ENCODE measurements at regions not wholly inside any gene's neighbourhood (a gene's known extent, or its start where the extent isn't known, plus 50 kb on each side); places are given as distances from the start of the nearest gene placed in this dataset.
A peak's percentile ranks its signal among the peaks of the same experiment; 100 is the strongest.

- DNase-seq, result no peak
- Histone ChIP-seq H3K36me3 (no peaks in the 10 kb centered on the region), H3K27me3 (0 out of 2 replicates have a peak, but pooled peaks cover 2% of the 10 kb centered on the region), H3K4me3 (no peak overlapping the region), H3K9me3 (no peaks in the 10 kb centered on the region)
These were observed 350.2 kb downstream of the DTWD2 start for GRCh38 chr5:118637947-118638670.

DNA sequence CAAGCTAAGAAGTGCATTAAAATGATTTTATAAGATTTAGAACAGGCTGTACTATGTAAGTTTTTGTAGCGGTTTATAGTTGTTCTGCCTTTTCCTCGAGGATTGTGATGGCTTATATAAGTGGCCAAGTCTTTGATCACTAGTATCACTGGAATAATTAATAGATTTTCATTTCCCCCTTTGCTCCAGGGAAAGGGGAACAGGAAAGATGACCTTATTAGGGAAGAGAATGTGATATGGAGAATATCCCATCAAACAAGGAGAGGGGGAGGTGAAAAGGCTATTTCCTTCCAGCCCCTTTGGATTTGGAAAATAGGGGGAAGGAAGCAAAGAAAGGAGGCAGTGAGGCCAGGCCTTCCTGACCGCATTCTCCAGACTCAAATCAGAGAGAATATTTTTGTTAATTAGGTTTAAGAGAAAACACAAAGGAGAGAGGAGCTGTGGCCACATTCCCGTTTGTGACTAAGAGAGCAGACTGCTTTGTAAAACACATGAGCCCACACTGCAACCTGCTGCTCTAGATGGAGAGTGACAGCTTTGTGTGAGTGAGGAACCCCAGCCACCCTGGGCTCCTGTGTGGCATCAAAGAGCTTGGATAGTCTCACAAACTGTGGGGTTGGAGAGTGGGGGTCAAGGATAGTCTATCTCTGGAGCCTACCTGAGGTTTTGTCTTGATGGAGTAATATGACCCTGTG lies 359.5 kb downstream of the DTWD2 start:
- no peaks in the 10 kb centered on the region for H3K9me3 ChIP-seq
- DNase-seq, result no peak
- H3K27me3 ChIP-seq, result no peaks in the 10 kb centered on the region
- no peak overlapping the region for H3K4me3 ChIP-seq
- no peaks in the 10 kb centered on the region for H3K36me3 ChIP-seq

DNA sequence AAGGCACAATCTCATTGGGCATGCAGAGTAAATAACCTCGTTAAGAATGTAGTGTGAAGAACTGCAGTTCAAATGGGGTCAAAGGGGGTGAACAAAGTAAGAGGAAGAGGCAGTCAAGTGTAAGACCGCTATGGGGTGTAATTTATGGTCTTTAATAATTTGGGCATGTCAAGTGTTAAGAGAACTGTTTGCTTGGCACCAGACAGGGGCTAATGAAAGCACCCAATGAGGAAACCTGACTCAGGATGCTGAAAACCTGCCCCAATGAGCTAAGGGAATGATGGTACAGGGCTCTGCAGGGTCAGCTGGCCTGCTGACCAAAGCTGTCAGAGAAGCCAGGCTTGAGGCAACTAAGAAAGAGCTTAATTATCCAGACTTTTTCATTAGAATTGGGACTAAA lies 368.1 kb downstream of the DTWD2 start:
- Histone ChIP-seq H3K36me3 (no peaks in the 10 kb centered on the region), H3K27me3 (no peaks in the 10 kb centered on the region), H3K4me3 (no peak overlapping the region), H3K9me3 (no peaks in the 10 kb centered on the region)
- DNase-seq, result no peak

DNA sequence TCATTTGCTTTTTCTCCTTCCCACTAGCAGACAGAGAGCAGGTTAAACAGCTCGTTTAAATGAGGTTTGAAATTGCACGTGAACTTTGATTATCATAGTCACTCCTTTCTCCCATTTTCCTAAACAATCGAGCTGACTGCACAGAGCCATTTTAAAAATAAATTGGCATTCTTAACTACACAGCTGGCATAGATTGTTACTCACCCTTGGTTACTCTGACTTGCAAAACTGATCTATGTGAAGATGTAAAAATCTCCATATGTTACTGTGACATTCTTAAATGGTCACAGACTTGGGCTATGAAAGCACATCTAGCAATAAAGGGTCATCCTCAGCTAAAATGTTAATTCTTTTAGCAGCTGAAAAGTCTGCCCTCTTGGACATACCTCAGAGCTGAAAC lies 368.5 kb downstream of the DTWD2 start:
- Histone ChIP-seq H3K9me3 (no peaks in the 10 kb centered on the region), H3K4me3 (no peak overlapping the region), H3K36me3 (no peaks in the 10 kb centered on the region), H3K27me3 (no peaks in the 10 kb centered on the region)
- DNase-seq, result no peak

DNA sequence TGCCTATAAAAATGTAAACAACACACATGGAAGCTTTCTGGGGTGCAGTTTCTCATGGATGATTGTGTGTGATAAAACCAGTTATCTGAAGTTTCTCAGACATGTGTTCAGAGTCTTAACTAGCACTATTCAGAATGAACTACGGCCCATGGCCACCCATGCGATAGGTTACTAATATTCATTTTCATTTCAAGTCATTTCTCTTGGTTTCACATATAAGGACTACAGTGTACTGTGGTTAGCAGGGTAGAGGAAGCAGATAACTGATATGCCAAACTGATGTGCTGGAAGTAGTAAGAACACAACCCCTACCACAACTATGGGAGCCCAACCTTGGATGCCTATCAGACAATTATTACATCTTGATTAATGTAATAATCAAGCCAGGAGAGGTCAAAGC lies 372.1 kb downstream of the DTWD2 start:
- DNase-seq, result no peak
- H3K36me3 ChIP-seq, result no peaks in the 10 kb centered on the region
- H3K4me3 ChIP-seq, result no peak overlapping the region
- no peaks in the 10 kb centered on the region for H3K27me3 ChIP-seq
- H3K9me3 ChIP-seq, result no peaks in the 10 kb centered on the region

DNA sequence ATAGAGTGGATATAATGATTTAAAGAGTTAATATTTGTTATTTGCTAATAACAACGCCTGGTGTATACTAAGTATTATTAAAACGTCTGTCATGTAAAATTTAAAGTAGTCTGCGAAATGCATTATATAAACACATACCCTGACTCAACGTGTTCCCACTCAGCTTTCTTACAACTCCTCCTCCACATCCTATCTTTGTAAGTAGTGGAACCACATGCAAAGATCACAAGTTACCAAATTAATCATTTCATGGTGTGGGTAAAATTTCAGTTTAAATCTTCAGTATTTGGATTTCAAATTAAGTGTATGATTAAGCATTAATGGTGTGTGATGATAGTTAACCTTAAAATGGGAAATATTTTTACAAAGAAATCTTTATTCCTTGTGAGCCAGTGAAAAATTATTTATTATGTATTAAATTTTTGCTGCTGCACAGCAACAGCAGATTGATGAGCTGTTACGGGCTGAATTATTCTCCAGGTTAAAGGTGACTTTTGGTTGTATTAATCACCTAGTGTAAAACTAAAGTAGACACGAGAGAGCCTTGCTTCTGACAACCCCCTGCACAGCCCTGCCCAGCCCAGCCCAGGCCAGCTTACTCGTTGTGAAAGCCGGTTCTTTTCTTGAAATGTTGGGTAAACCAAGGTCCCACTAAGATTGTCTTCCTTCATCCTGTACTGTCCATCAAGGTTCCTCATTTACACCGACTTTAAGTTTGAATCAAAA lies 373.5 kb downstream of the DTWD2 start:
- no peaks in the 10 kb centered on the region for H3K9me3 ChIP-seq
- no peak overlapping the region for H3K4me3 ChIP-seq
- H3K27me3 ChIP-seq, result no peaks in the 10 kb centered on the region
- no peaks in the 10 kb centered on the region for H3K36me3 ChIP-seq
- no peak for DNase-seq

DNA sequence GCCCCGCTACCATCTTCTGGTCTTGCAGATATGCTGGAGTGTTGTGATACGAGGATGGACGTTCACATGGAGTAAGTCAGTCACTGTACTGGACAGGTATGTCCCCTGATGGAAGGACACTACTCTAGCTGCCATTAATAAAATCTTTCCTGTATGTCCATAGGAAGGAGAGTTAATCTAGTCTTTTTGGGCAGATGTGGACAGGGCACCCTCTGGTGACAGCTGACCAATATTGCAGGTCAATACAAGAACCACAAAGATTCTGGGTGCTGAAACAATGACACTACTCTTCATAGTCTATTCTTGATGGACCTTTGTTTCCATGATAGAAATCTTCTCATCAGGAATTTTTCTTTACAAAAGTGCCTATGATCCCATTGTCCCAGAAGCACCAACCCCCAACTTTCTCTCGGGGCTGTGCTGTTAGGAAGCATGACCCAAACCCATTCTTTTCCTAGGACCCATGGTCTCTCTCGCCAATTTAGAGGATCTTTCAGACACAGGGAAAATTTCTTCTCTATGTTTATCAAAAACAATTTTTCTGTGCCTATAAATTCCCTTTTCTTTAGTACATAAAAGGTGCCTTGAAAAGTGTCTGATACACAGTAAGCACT lies 376.9 kb downstream of the DTWD2 start:
- Histone ChIP-seq H3K4me3 (no peak overlapping the region), H3K36me3 (no peaks in the 10 kb centered on the region), H3K9me3 (no peaks in the 10 kb centered on the region), H3K27me3 (no peaks in the 10 kb centered on the region)
- peak; percentile 9 for DNase-seq

- H3K36me3 ChIP-seq, result no peaks in the 10 kb centered on the region
- H3K9me3 ChIP-seq, result no peaks in the 10 kb centered on the region
- no peak for DNase-seq
- H3K27me3 ChIP-seq, result no peaks in the 10 kb centered on the region
- H3K4me3 ChIP-seq, result no peak overlapping the region
These were observed 381.4 kb downstream of the DTWD2 start for GRCh38 chr5:118606940-118607339.

DNA sequence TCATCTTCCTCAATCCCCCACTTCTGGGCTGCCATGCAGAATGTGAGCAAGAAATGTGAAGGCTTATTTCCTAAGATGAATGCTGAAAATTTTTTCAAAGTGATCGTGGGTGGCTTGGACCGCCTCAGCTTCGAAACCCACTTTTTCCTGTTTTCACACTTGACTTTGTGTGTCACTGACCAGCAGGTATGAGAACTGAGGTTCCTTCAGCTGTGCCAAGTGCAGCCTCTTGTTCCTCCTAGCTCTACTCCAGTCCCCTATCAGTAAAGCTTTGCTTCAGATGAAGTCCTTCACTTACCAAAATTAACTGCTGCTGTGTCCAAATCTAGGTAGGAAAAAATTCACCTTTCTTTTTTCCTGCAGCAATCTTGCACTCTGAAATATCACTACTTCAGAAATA lies 382.6 kb downstream of the DTWD2 start:
- H3K4me3 ChIP-seq, result no peak overlapping the region
- no peak for DNase-seq
- no peaks in the 10 kb centered on the region for H3K36me3 ChIP-seq
- no peaks in the 10 kb centered on the region for H3K27me3 ChIP-seq
- no peaks in the 10 kb centered on the region for H3K9me3 ChIP-seq

- H3K4me3 ChIP-seq, result no peak overlapping the region
- no peaks in the 10 kb centered on the region for H3K9me3 ChIP-seq
- H3K27me3 ChIP-seq, result no peaks in the 10 kb centered on the region
- no peaks in the 10 kb centered on the region for H3K36me3 ChIP-seq
- no peak for DNase-seq
These were observed 384.2 kb downstream of the DTWD2 start for GRCh38 chr5:118604106-118604505.

- H3K9me3 ChIP-seq, result no peaks in the 10 kb centered on the region
- no peak overlapping the region for H3K4me3 ChIP-seq
- no peaks in the 10 kb centered on the region for H3K36me3 ChIP-seq
- DNase-seq, result no peak
- no peaks in the 10 kb centered on the region for H3K27me3 ChIP-seq
These were observed 385.1 kb downstream of the DTWD2 start for GRCh38 chr5:118603278-118603677.

DNA sequence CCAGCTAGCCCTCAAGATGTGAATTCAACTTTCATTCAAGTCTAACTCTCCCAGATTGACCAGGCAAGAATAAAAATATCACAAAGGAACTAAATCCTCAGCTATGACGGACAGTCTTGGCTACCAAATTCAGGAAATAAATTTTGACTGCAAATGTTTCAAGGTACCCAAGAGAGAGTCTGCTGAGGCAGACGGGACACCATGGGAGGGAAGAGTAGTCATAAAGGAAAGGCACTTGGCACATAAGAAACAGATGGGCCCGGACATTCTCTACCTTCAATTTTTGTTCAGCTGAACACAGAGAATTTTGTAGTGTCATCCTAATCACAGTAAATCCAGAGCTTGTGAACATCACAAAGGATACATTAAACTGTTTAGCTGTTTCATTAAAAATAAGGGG lies 390.0 kb downstream of the DTWD2 start:
- Histone ChIP-seq H3K27me3 (no peaks in the 10 kb centered on the region), H3K36me3 (no peaks in the 10 kb centered on the region), H3K9me3 (no peaks in the 10 kb centered on the region), H3K4me3 (no peak overlapping the region)
- DNase-seq, result no peak

- DNase-seq, result no peak
These were observed 390.8 kb downstream of the DTWD2 start for GRCh38 chr5:118597543-118597942.

GRCh38 chr5:118596255-118596654 lies 392.1 kb downstream of the DTWD2 start:
- Histone ChIP-seq H3K36me3 (no peaks in the 10 kb centered on the region), H3K27me3 (no peaks in the 10 kb centered on the region), H3K9me3 (no peaks in the 10 kb centered on the region), H3K4me3 (no peak overlapping the region)
- DNase-seq, result no peak

More at GRCh38 chr5:118597543-118597942, 390.8 kb downstream of the DTWD2 start:
- H3K27me3 ChIP-seq, result no peaks in the 10 kb centered on the region
- no peak overlapping the region for H3K4me3 ChIP-seq
- no peaks in the 10 kb centered on the region for H3K36me3 ChIP-seq
- H3K9me3 ChIP-seq, result no peaks in the 10 kb centered on the region

GRCh38 chr5:118593003-118593328 lies 395.4 kb downstream of the DTWD2 start:
- Histone ChIP-seq H3K9me3 (no peaks in the 10 kb centered on the region), H3K4me3 (no peak overlapping the region), H3K27me3 (no peaks in the 10 kb centered on the region), H3K36me3 (no peaks in the 10 kb centered on the region)
- DNase-seq, result no peak

- no peak for DNase-seq
- no peak overlapping the region for H3K4me3 ChIP-seq
These were observed 395.9 kb downstream of the DTWD2 start for GRCh38 chr5:118592229-118593002.

DNA sequence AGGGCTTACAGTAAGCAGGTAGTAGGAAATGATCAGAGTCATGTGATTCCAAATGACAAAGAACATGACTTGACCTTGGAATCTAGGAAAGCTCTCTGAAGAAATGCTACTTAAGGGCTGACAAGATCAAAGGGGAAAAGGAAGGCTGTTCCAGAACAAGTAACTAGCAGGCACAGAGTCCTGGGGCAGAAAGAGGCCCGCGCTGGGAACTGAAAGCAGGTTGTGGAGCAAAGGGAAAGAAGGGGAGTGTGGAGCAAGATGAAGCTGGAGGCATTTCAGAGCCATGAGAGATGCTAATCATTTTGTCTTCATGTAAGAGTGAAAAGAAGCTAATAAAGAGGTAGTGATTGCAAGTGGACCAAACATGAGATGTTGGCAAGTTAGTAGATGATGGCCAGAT lies 397.5 kb downstream of the DTWD2 start:
- Histone ChIP-seq H3K36me3 (no peaks in the 10 kb centered on the region), H3K4me3 (no peak overlapping the region), H3K27me3 (no peaks in the 10 kb centered on the region), H3K9me3 (no peaks in the 10 kb centered on the region)
- DNase-seq, result no peak

More at GRCh38 chr5:118592229-118593002, 395.9 kb downstream of the DTWD2 start:
- Histone ChIP-seq H3K27me3 (no peaks in the 10 kb centered on the region), H3K9me3 (no peaks in the 10 kb centered on the region), H3K36me3 (no peaks in the 10 kb centered on the region)
